HG03520 (cell line): ENCODE measurements at regions not wholly inside any gene's neighbourhood (a gene's known extent, or its start where the extent isn't known, plus 50 kb on each side); places are given as distances from the start of the nearest gene placed in this dataset.
"Not testable (repeated sequence)": the region's sequence is repeated elsewhere in the genome, so short reads cannot be mapped to it uniquely, and the experiment has no call there.

Experiments used
- ATAC-seq: cut with Tn5 transposase; IDR thresholded peaks from one replicate; pipeline ENCODE4 v1.9.1; 2021; ENCODE audit warnings: mild to moderate bottlenecking, moderate library complexity; ENCODE audit not compliant: unreplicated experiment

DNA sequence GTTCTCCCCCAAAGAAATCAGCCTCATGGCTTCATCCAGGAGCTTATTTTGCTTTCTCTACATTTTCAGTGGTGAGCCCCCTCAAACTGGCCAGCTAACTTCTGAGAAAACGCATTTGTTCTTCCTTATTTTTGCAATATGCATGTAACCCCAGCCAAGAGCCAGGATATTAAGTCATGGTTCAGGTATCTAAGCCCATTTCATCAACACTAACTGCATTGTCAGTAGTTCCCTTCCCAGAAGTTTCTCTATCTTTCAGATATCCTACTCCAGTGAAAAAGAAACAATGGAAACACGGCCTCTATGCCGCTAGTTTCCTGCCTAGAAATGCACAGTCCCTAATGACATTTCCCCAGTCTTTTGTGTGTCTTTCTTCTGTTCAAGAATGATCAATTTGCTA lies 102.8 kb upstream of the RASSF8 start:
- no peak for ATAC-seq

GRCh38 chr12:25859976-25860375 lies 98.5 kb upstream of the RASSF8 start:
- ATAC-seq, result no peak

GRCh38 chr12:25861226-25861625 lies 97.3 kb upstream of the RASSF8 start:
- ATAC-seq, result no peak

- ATAC-seq, result no peak
Observed at GRCh38 chr12:25864306-25865276, 93.9 kb upstream of the RASSF8 start.

DNA sequence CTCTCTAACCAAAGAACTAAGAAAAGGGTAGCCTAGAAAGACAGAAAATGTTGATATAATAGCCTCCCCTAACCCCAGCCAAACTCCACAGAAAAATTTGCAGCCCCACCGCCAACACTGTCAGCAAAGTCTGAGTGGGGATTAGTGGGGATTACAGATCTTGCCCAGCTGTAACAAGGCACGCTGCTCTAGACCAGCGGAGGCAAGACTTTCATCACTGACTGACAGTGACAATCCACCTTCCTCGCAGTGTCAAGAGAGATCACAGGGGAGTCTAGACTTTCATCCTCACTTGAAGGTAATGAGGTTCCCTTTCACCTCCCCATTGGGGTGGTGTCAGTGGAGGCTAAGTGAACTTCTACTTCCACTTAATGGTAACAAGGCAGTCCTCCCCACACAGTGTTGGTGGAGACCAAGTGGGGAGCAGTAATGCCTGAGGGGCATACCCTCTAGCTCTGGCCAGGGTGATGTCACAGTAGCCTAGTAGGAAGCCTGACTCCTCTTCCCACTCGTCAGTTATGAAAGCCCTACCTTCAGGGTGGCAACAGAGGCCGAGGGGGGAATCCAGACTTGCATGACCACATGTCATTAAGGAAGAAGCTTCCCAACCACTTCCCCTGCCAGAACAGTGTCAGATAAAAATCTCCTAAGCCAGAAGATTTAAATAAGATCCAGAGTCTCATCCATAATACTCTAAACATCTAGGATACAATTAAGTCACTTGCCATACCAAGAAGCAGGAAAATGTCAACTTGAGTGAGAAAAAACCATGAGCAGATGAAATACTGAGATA lies 91.7 kb upstream of the RASSF8 start:
- ATAC-seq, result no peak

GRCh38 chr12:25868193-25868592 lies 90.3 kb upstream of the RASSF8 start:
- no peak for ATAC-seq

DNA sequence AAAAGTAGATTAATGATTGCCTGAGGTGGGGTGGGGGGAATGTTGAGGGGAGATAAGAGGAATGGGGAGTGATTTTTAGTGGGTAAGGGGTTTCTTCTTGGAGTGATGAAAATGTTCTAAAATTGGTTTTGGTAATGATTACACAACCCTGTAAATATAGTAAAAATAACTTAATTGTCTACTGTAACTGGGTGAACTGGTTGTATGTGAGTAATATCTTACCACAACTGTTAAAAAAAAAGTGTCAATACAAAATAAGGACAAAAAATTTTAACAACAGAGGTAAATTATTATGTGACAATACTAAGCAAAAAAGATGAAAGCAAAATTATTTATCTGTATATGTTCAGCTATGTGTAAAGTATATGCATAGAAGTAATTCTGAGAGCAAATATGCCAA lies 86.3 kb upstream of the RASSF8 start:
- no peak for ATAC-seq

DNA sequence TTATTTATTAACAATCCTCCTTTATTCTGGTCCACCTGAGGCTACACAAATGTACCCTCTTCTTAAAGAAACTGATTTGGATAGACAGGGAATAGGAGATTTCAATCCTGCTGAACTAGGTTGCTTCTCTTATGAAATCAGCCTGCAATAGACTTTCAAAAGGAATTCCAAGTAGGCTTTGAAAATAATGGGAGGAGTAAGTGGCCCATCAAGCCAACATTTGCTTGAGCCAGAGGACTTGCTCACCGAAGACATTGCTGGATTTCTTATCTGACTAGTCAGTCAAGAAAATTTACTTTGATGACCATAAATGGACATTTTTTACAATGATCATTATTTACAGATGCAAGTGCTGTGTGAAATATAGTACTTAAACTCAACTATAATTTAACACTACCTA lies 82.8 kb upstream of the RASSF8 start:
- ATAC-seq, result no peak

DNA sequence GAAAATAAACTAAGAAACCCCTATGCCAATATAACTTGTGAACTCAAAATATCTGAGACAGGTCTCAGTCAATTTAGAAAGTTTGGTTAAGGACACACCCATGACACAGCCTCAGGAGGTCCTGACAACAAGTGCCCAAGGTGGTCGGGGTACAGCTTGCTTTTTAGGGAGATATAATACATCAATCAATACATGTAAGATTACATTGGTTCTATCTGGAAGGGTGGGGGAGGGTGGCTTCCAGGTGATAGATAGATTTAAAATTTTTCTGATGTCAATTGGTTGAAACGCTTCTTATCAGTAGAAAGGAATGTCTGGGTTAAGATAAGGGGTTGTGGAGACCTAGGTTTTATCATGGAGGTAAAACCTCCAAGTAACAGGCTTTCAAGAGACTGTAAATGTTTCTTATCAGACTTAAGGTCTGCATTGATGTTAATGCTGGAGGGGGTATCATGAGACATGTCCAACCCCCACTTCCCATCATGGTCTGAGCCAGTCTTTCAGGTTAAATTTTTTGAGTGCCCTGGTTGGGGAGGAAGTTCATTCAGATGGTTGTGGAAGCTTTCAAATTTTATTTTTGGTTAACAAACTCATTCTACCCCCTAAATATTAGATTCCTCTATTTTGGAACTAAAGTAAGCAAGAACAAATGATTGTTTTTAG lies 82.0 kb upstream of the RASSF8 start:
- no peak for ATAC-seq

- ATAC-seq, result no peak
Observed at GRCh38 chr12:25877446-25877845, 81.0 kb upstream of the RASSF8 start.

DNA sequence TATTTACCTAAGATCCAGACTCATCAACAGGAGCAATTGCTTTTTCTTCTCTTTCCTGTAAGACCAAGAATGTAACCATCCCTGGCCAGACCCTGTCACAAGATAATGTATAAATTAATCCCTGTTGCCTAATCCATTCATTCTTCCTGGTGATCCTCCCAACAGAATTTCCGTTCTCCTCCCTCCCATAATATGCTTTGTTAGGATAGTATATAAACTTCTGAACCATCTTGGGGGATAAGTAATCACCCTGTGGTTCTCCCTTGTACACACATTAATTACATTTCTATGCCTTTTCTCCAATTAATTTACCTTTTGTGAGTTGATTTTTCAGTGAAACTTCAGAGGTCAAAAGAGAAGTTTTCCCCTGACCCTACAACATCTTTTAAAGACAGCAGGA lies 76.2 kb upstream of the RASSF8 start:
- ATAC-seq, result no peak

DNA sequence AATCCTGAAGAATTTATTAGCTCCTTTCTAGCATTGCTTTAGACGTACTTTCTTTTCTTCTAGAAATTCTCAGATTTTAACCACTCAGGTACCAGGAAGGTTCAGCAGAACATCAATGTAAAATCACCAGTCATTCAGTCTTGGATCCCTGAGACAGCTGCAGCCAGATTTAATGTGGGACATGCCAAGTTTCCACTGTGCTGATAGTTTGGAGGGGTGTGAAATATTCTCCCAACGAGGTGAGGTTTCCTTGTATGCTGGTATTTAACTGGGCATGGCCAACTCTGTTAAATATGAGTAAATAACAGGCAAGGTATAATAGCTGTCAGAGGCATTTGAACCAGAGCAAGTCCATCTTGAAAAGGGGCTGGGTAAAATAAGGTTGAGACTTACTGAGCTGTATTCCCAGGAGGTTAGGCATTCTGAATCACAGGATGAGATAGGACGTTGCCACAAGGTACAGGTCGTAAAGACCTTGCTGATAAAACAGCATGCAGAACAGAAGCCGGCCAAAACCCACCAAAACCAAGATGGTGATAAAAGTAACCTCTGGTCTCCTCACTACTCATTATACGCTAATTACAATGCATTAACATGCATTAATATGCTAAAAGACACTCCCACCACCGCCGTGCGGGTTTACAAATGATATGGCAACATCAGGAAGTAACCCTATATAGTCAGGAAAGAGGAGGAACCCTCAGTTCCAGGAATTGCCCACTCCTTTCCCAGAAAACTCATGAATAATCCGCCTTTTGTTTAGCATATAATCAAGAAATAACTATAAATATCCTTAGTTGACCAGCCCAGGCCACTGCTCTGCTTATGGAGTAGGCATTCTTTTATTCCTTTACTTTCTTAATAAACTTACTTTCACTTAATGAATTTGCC lies 75.2 kb upstream of the RASSF8 start:
- ATAC-seq, result no peak

DNA sequence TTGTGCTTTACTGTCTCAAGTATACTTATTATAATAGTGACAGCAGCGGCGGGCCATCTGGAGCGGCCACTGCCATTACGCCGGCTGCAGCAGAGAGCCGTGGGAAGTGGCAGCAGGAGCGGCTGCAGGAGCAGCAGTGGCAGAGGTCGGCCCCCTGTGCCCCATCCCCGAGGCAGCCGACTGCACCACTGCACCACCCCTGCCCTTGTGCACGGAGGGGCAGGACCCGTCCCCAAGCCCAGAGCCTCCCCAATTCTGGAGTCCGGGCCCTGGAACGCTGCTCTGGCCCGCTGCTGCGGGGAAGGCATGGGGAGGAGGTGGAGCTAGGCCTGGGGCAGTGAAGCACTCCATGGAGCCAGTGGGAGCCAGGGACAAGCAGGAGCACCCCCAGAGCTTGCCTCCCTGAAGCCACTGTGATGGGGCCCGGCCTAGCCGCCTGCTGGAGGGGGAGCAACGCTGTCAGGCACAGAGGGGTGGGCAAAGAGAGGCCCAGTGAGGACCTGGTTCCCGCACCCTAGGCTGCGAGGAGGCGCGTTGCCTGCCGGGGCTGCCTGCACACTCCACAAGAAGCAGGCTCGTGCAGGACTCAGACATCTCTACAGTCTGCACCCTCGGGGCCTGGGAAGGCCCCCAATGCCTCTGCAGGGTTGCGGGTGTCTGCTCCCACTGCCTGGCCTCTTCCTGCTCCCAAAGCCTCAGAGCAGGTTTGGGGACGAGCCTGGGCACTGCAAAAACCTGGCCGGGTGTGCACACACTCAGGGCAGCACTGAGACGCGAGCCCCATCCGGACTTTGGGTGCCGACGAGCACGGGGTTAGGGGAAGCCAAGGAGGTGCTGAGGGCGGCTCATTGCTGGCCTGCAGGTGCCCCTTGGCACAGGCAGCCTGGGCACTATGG lies 74.2 kb upstream of the RASSF8 start:
- no peak for ATAC-seq

DNA sequence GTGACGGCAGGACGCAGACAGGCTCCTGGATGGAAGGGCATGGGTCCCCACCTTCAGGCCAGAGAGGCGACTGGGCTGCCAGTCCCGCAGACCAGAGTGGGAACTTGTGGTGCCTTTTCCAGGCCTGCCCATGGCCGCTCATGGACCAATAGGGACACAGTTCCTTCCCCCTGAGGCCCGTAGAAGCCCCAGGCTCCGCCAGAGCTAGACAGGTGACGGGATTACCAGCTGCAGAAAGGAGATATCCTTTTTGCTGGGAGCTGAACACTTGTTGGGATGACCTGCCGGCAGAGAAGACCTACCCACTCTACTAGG lies 73.6 kb upstream of the RASSF8 start:
- no peak for ATAC-seq

DNA sequence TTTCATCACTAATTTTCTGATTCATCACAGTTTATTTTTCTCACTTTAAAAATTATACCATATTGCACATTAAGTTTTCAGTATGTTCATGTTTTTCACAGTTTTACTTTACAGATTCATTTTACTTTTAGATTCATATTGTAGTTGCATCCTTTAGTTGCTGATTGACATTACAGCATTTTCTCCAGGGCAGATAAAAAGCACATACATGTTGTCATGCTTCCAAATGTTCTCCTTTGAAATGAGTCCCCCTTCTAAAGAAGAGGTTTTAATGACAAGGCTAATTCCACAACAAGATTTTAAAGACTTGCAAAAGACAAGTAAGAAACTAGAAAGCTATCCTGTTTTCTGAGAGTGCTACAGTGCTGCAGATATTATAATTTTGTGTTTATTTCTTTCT lies 72.1 kb upstream of the RASSF8 start:
- no peak for ATAC-seq

- no peak for ATAC-seq
Observed at GRCh38 chr12:25887367-25887766, 71.1 kb upstream of the RASSF8 start.

- no peak for ATAC-seq
Observed at GRCh38 chr12:25889185-25889584, 69.3 kb upstream of the RASSF8 start.

DNA sequence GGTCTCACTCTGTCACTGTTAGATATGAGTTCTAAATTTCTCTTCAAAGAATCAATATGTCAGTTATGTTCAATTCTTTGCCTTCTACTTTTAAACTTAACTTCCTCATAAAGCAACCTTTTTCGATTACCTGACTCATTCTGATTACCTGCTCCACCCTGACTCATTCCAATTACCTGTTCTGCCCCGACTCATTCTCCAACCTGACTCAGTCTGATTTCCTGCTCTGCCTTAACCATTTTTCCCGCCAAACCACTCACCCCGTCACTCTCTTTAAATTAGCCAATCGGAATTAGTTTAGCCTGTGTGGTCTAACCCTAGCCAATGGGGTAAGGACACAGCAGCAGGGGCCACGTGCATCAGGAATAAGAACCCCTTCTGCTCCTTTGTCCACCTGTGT lies 67.4 kb upstream of the RASSF8 start:
- not testable (repeated sequence) for ATAC-seq

- no peak for ATAC-seq
Observed at GRCh38 chr12:25894759-25895158, 63.7 kb upstream of the RASSF8 start.

DNA sequence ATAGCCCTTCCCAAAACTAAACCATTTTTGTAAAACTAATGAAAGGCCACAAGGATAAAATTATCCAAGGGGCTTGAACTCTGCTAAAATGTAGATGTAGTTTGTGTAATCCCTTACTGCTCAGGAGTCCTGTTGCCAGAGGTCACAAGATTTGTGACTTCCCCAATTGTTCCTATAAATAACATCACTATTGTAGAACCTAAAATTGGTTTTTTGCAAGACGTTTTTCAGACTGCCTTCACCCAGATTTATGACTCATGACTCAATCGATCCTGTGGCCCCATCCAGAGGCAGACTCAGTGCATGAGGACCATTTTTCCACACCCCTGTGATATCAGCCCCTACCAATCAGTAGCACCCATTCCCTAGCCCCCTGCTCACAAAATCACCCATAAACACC lies 61.5 kb upstream of the RASSF8 start:
- ATAC-seq, result no peak
